IMR-90 (cell line): ENCODE measurements at regions not wholly inside any gene's neighbourhood (a gene's known extent, or its start where the extent isn't known, plus 50 kb on each side); places are given as distances from the start of the nearest gene placed in this dataset.

Experiments used
- ATAC-seq: fragments of 200-7000 bp; cut with Tn5 transposase; 2 replicates; pipeline ENCODE4 v1.9.1; 2020; ENCODE audit warnings: low read depth, mild to moderate bottlenecking, moderate library complexity
- BruUV-seq: library from RNA; stranded (reverse); fragments of 400-500 nt; replicated peaks from 2 replicates; lab custom pipeline; 2021; lab: Mats Ljungman, UMichigan
- CTCF ChIA-PET: fragments of 300-600 bp; formaldehyde crosslinking; extraction: SDS; loops from one replicate; lab custom pipeline; 2021; ENCODE audit warnings: antibody characterized with exemption; lab: Yijun Ruan, JAX
- POLR2A ChIA-PET: fragments of 300-600 bp; sonication (Branson Sonifier 250); formaldehyde crosslinking; loops from one replicate; lab custom pipeline; 2022; ENCODE audit warnings: antibody characterized with exemption; ENCODE audit not compliant: unreplicated experiment; lab: Charles Lee
- DNase-seq: peaks from one replicate; pipeline ENCODE4 v3.0.0; 2013
- H2AFZ ChIP-seq: replicated peaks from 2 replicates; pipeline ENCODE3; 2013; ENCODE audit warnings: low read length, mild to moderate bottlenecking; ENCODE audit not compliant: poor library complexity
- H2AK5ac ChIP-seq: 2 replicates; pipeline ENCODE4 v1.6.1; 2013; ENCODE audit warnings: low read depth, low read length, inconsistent platforms
- H2AK9ac ChIP-seq: replicated peaks from 2 replicates; pipeline ENCODE3; 2013; ENCODE audit warnings: mild to moderate bottlenecking, low read depth, low read length, moderate library complexity; ENCODE audit not compliant: poor library complexity
- H2BK120ac ChIP-seq: 2 replicates; pipeline ENCODE4 v1.6.1; 2013; ENCODE audit warnings: low read depth, low read length, inconsistent platforms
- H2BK15ac ChIP-seq: 3 replicates; pipeline ENCODE4 v1.6.1; 2013; ENCODE audit warnings: low read depth, low read length, inconsistent platforms
- H2BK20ac ChIP-seq: 2 replicates; pipeline ENCODE4 v1.6.1; 2013; ENCODE audit warnings: low read depth, mild to moderate bottlenecking, inconsistent platforms, low read length, moderate library complexity
- H2BK5ac ChIP-seq: 2 replicates; pipeline ENCODE4 v1.6.1; 2013; ENCODE audit warnings: mild to moderate bottlenecking, low read depth, low read length, inconsistent platforms; ENCODE audit not compliant: poor library complexity, severe bottlenecking
- H3K14ac ChIP-seq: replicated peaks from 2 replicates; pipeline ENCODE4 v1.6.1; 2013; ENCODE audit warnings: low read depth, low read length, inconsistent platforms
- H3K18ac ChIP-seq: 2 replicates; pipeline ENCODE4 v1.6.1; 2013; ENCODE audit warnings: low read depth, low read length, control low read depth
- H3K23ac ChIP-seq: 2 replicates; pipeline ENCODE4 v1.6.1; 2013; ENCODE audit warnings: low read depth, low read length, inconsistent platforms
- H3K27ac ChIP-seq: 2 replicates; pipeline ENCODE4 v1.5.1; 2013; ENCODE audit warnings: mild to moderate bottlenecking, control low read depth, low read length; ENCODE audit not compliant: insufficient read depth
- H3K27me3 ChIP-seq: 2 replicates; pipeline ENCODE4 v1.6.1; 2013; ENCODE audit warnings: low read length; ENCODE audit not compliant: control insufficient read depth, insufficient read depth
- H3K36me3 ChIP-seq: 2 replicates; pipeline ENCODE4 v1.6.1; 2013; ENCODE audit warnings: low read length, mixed read lengths; ENCODE audit not compliant: control insufficient read depth, insufficient read depth
- H3K4ac ChIP-seq: 2 replicates; pipeline ENCODE4 v1.6.1; 2013; ENCODE audit warnings: low read depth, low read length, inconsistent platforms
- H3K4me1 ChIP-seq: 2 replicates; pipeline ENCODE4 v1.6.1; 2013; ENCODE audit warnings: low read length, mixed read lengths; ENCODE audit not compliant: control insufficient read depth, insufficient read depth
- H3K4me2 ChIP-seq: 2 replicates; pipeline ENCODE4 v1.6.1; 2013; ENCODE audit warnings: low read depth, mild to moderate bottlenecking, control low read depth, low read length, moderate library complexity
- H3K4me3 ChIP-seq: 2 replicates; pipeline ENCODE4 v1.5.1; 2013; ENCODE audit warnings: low read depth, mild to moderate bottlenecking, control low read depth, low read length, moderate library complexity; ENCODE audit not compliant: insufficient read depth
- H3K56ac ChIP-seq: 2 replicates; pipeline ENCODE4 v1.6.1; 2013; ENCODE audit warnings: low read length, inconsistent platforms; ENCODE audit not compliant: insufficient read depth; ENCODE audit errors: extremely low read depth
- H3K79me1 ChIP-seq, 2 experiments: 2 replicates each; pipeline ENCODE4 v1.6.1; 2013; ENCODE audit warnings: low read length in 2 of 2, inconsistent platforms in 1 of 2, low read depth in 1 of 2
- H3K9ac ChIP-seq: 2 replicates; pipeline ENCODE4 v1.6.1; 2013; ENCODE audit warnings: low read depth, low read length, control low read depth
- H3K9me1 ChIP-seq: 2 replicates; pipeline ENCODE4 v1.6.1; 2013; ENCODE audit warnings: low read length, inconsistent platforms; ENCODE audit not compliant: insufficient read depth
- H3K9me3 ChIP-seq: 2 replicates; pipeline ENCODE4 v1.6.1; 2013; ENCODE audit warnings: low read length; ENCODE audit not compliant: control insufficient read depth, insufficient read depth
- H4K20me1 ChIP-seq: 2 replicates; pipeline ENCODE4 v1.6.1; 2013; ENCODE audit warnings: low read length, inconsistent platforms; ENCODE audit not compliant: insufficient read depth
- H4K5ac ChIP-seq: 2 replicates; pipeline ENCODE4 v1.6.1; 2013; ENCODE audit warnings: mild to moderate bottlenecking, low read depth, low read length, control low read depth
- H4K8ac ChIP-seq, 2 experiments: 2 replicates each; pipeline ENCODE4 v1.6.1; 2013; ENCODE audit warnings: low read depth in 2 of 2, low read length in 2 of 2, control low read depth in 1 of 2, inconsistent platforms in 1 of 2
- H4K91ac ChIP-seq: 2 replicates; pipeline ENCODE4 v1.6.1; 2013; ENCODE audit warnings: low read depth, low read length, inconsistent platforms; ENCODE audit not compliant: insufficient read depth
- FOS ChIP-seq: fragments of 150-350 bp; IDR thresholded peaks from 2 replicates; pipeline ENCODE4 v1.6.1; 2016; ENCODE audit warnings: low read depth, low read length
- MAZ ChIP-seq: IDR thresholded peaks from 2 replicates; pipeline ENCODE4 v1.6.1; 2012; ENCODE audit warnings: low read depth, mild to moderate bottlenecking, low read length, improper control_type of control experiment, moderate library complexity, borderline replicate concordance
- USF2 ChIP-seq: fragments of 150-350 bp; IDR thresholded peaks from 2 replicates; pipeline ENCODE4 v1.6.1; 2017; ENCODE audit warnings: mild to moderate bottlenecking, antibody characterized with exemption, low read length, low read depth
- WGBS, 2 experiments: methylation state at CpG; one replicate each; pipeline versions ENCODE4 v1.1.5 to v1.1.7; 2013; ENCODE audit warnings: missing lambda C conversion rate in 2 of 2; ENCODE audit not compliant: insufficient read length in 1 of 2; ENCODE audit errors: extremely low coverage in 2 of 2; 5-methylcytosine and 5-hydroxymethylcytosine counted together
- dilution Hi-C: fragments of 300-500 bp; cut with HindIII; formaldehyde crosslinking; loops from one replicate; pipeline ENCODE4 v1.14.3; 2018; ENCODE audit warnings: low sequenced_read_pairs; ENCODE audit not compliant: unreplicated experiment
- in situ Hi-C: fragments of 300-500 bp; cut with MboI; formaldehyde crosslinking; loops from 3 replicates; pipeline ENCODE4 v1.14.3; 2019; ENCODE audit warnings: low sequenced_read_pairs, inconsistent platforms, mixed read lengths
- intact Hi-C: fragments of 100-400 bp; cut with micrococcal nuclease; formaldehyde crosslinking; loops from 2 replicates; pipeline ENCODE4 v1.10.0; 2022

- Histone ChIP-seq H3K27me3 (no peaks in the 10 kb centered on the region), H3K27ac (no peak overlapping the region), H3K36me3 (no peaks in the 10 kb centered on the region), H2BK15ac (no peak overlapping the region), H3K9me3 (peaks cover 18% of the 10 kb centered on the region), H2AK5ac (no peak overlapping the region), H3K4me3 (no peak overlapping the region), H3K4me1 (no peaks in the 10 kb centered on the region), H3K79me1 (no peaks in the 10 kb centered on the region), H3K56ac (no peak overlapping the region), H4K20me1 (no peaks in the 10 kb centered on the region), H4K5ac (no peak overlapping the region), H3K9me1 (no peaks in the 10 kb centered on the region), H3K14ac (no peak overlapping the region), H3K9ac (no peak overlapping the region), H2BK20ac (no peak overlapping the region), H3K4ac (no peak overlapping the region), H4K91ac (no peak overlapping the region), H3K18ac (no peak overlapping the region), H3K23ac (no peak overlapping the region), H2AFZ (no peak overlapping the region), H2AK9ac (no peak overlapping the region), H4K8ac (no peak overlapping the region), H3K4me2 (no peak overlapping the region), H2BK5ac (no peak overlapping the region), H2BK120ac (no peak overlapping the region)
- CTCF ChIA-PET: no interaction called here
- dilution Hi-C loops (no loop called here), intact Hi-C loops (no loop called here), in situ Hi-C loops (loop anchor here (10.0 kb wide), 1 partner anchor 60 kb away; no protein-coding TSS in a partner anchor)
- BruUV-seq: no TSS peak
- POLR2A ChIA-PET: no interaction called here
- TF ChIP-seq MAZ: no peak
- TF ChIP-seq FOS: no peak
- no peak for TF ChIP-seq USF2
- no CpG with 5 or more reads among the region's 3 CpGs for WGBS, 2 experiments
- no peak for DNase-seq
- no peak for ATAC-seq
Observed at GRCh38 chr16:7765079-7765550, 432.5 kb downstream of the RBFOX1 start.
